Vagina (tissue), 2 donors: ENCODE measurements at regions not wholly inside any gene's neighbourhood (a gene's known extent, or its start where the extent isn't known, plus 50 kb on each side); places are given as distances from the start of the nearest gene placed in this dataset.

Experiments
- POLR2A ChIP-seq, 2 donors: fragments of 450-650 bp; IDR thresholded peaks; one replicate each; pipeline ENCODE4 v1.6.1; 2017; ENCODE audit warnings: antibody characterized with exemption in 2 of 2, mild to moderate bottlenecking in 2 of 2, moderate library complexity in 2 of 2
- POLR2AphosphoS5 ChIP-seq, 2 donors: sonication (generic); formaldehyde crosslinking; IDR thresholded peaks; one replicate each; pipeline ENCODE4 v1.9.0; 2017; ENCODE audit warnings: antibody characterized with exemption in 2 of 2, mild to moderate bottlenecking in 2 of 2, low read depth in 1 of 2; ENCODE audit not compliant: insufficient read depth in 1 of 2
- TF ChIP-seq, protein P1 (sequence below), 3 experiments: fragments of 450-650 bp in 2 of 3; fragments of 200-600 bp in 1 of 3; sonication (generic) in 1 of 3; IDR thresholded peaks; one replicate each; pipeline ENCODE4 v1.5.1; 2017 to 2019; ENCODE audit warnings: antibody characterized with exemption in 3 of 3, mild to moderate bottlenecking in 2 of 3, moderate library complexity in 2 of 3

DNA sequence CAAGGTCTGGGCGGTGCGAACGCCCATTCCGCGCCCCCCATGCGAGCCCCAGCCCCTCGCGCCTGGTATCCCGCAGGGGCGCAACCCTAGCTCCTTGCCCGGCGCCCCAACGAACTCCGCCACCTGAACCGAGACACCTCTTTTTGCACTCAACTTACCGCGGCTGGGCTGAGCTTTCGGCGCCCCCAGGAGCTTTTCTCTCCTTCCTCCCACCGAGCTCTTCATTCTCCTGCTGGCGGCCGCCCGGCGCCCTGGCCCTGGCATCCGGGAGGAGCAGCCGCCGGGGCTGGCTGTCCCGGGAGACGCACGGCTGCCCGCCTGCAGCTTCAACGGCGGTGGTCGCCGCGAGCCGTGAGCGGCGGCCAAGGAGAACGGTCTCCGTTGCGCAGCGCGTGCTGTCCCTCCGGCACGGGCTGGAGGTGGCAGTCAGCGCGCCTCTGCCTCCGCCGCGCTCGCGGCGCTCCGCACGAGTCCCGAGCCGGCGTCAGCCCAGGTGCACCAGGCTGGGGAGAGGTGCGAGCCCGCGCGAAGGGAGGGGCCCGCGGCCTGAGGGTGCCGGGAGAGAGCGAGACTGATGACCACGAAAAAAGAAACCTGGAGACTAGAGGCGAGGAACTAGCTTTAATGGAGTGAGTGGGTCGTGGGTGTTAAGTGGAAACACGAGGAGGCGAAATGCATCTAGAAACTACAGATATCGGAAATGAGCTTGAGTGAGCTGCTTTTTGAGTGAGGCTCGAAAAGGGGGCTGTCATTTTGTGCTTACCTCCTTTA lies 621.5 kb upstream of the ZNF385D start:
- TF ChIP-seq POLR2A (IDR thresholded peaks at IDR 0.05), result no peak
- TF ChIP-seq, protein P1, sequence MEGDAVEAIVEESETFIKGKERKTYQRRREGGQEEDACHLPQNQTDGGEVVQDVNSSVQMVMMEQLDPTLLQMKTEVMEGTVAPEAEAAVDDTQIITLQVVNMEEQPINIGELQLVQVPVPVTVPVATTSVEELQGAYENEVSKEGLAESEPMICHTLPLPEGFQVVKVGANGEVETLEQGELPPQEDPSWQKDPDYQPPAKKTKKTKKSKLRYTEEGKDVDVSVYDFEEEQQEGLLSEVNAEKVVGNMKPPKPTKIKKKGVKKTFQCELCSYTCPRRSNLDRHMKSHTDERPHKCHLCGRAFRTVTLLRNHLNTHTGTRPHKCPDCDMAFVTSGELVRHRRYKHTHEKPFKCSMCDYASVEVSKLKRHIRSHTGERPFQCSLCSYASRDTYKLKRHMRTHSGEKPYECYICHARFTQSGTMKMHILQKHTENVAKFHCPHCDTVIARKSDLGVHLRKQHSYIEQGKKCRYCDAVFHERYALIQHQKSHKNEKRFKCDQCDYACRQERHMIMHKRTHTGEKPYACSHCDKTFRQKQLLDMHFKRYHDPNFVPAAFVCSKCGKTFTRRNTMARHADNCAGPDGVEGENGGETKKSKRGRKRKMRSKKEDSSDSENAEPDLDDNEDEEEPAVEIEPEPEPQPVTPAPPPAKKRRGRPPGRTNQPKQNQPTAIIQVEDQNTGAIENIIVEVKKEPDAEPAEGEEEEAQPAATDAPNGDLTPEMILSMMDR (IDR thresholded peaks at IDR 0.05), result no peak
- TF ChIP-seq POLR2AphosphoS5 (IDR thresholded peaks at IDR 0.05; ENCODE audit: insufficient read depth in 1 of 2, low read depth in 1 of 2), result no peak
